NCI-H2029 treated with DMSO at 0.1 percent for 48 hours (cell line): ENCODE measurements at regions not wholly inside any gene's neighbourhood (a gene's known extent, or its start where the extent isn't known, plus 50 kb on each side); places are given as distances from the start of the nearest gene placed in this dataset.
"Not testable (repeated sequence)": the region's sequence is repeated elsewhere in the genome, so short reads cannot be mapped to it uniquely, and the experiment has no call there.

ENCODE experiments used
- DNase-seq: peaks from one replicate; lab custom pipeline; 2025; lab: John Stamatoyannopoulos, UW

- no peak for DNase-seq
Observed at GRCh38 chr21:36601362-36601761, 97.6 kb upstream of the SIM2 start.

- no peak for DNase-seq
Observed at GRCh38 chr21:36602735-36603134, 96.2 kb upstream of the SIM2 start.

GRCh38 chr21:36603221-36603620, 95.7 kb upstream of the SIM2 start:
- DNase-seq: no peak

DNA sequence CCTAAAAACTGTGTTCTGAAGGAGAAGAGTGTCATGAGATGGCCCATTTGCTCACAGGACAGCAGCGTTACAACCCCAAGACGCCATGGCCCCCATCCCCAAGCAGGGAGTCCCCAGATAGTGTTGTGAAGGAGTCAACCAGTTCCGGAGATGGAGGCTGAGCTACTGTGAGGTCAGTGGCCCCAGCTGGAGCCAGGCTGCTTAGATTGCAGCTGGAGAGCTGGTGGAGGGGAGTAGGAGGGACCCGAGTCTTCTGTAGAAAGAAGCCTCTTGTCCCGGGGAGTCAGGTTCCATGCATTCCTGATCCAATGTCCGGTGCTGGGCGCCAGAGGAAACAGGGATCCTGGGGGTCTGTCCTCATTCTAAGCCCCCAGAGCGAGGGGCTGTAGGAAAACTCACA, 93.5 kb upstream of the SIM2 start:
- no peak for DNase-seq

- no peak for DNase-seq
Observed at GRCh38 chr21:36606287-36606982, 92.5 kb upstream of the SIM2 start.

- no peak for DNase-seq
Observed at GRCh38 chr21:36606983-36607325, 92.0 kb upstream of the SIM2 start.

- no peak for DNase-seq
Observed at GRCh38 chr21:36608041-36608896, 90.6 kb upstream of the SIM2 start.

- no peak for DNase-seq
Observed at GRCh38 chr21:36608897-36609225, 90.1 kb upstream of the SIM2 start.

DNA sequence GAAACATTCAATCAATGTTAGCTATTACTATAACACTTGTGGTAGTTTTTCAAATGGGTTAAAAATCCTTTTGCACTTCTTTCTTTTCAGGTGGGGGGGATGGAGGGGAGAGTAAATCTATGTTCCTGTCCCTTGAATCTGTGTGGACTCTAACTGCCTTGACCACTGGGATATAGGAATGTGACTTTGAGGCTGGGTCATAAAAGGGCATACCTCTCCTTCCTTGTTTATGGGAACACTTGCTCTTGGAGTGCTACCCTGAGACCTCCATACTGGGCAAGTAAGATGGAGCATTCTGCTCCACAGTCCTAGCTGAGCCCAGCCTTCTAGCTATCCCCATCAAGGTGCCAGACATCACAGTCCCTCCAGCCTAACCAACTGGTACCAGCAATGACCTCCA, 89.3 kb upstream of the SIM2 start:
- DNase-seq: no peak

DNA sequence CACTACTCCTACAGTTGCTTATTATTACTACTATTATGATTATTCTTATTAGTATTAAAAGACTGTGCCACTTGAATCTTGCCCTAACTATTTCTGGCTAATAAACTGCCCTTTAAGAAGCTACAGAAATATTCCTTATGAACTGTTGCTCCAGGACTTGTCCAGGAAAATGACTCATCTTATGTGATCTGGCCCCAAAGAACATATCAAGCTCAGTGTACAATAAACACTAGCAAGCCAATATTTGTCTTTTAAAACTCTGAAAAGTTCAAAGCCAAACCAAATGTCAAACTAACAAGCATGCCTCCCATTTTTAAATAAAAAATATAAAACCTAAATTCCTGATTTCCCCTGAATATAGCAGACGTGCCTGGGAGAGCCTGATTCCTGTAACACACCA, 88.7 kb upstream of the SIM2 start:
- no peak for DNase-seq

DNA sequence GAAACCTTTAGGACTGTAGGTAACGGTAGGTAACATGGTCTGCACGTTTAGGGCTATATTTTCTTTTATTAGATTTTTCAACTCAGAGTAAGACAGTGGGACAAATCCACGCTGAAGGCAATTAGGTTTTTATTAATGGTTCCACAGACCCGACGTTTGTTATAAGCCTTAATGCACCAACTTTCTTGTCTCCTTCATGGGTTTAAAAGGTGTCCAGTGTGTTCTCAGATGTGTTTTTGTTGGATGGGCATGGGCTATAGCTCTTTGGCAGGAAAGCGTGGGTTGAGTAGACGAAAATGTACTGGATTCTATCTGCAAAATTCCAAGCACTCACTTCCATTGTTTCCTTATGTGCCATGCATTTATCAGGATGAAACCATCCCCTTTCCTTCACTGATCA, 88.0 kb upstream of the SIM2 start:
- DNase-seq: no peak

DNA sequence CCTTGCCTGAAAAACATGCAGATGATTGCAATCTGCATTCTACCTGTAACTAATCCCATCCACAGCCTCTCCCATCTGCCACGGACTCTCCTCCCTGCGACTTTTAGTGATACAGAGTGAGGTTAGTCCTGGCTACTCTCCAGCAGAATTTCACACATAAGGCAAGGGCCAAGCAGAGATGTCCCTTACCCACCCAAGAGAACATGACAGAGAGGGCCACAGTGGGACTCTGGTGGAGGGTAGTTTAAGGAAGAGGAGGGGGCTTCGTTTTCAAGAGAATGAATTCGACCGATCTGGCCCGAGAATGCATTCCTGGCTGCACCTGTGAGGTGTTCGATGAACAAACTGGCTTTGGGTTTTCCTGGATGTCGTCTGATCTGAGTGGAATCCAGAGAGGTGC, 87.5 kb upstream of the SIM2 start:
- no peak for DNase-seq

DNA sequence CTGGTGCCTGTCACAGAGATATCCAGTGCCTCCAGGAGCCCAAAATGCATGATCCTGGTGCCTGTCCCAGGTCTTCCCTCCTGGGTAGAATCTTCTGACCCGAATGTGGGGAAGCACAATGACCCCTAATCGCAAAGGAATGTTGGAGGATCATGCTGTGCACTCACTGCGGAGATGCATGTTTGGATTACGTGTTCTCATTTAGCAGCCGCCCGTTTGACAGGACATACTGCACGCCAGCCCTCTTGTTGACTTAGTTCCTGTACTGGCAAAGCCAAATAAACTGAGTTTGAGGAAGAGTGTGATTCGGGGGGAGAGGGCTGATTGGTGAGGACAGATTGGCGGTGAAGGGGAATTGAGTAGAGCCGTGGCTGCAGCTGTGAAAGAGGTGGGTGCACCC, 85.9 kb upstream of the SIM2 start:
- no peak for DNase-seq

GRCh38 chr21:36613554-36613953, 85.4 kb upstream of the SIM2 start:
- no peak for DNase-seq

DNA sequence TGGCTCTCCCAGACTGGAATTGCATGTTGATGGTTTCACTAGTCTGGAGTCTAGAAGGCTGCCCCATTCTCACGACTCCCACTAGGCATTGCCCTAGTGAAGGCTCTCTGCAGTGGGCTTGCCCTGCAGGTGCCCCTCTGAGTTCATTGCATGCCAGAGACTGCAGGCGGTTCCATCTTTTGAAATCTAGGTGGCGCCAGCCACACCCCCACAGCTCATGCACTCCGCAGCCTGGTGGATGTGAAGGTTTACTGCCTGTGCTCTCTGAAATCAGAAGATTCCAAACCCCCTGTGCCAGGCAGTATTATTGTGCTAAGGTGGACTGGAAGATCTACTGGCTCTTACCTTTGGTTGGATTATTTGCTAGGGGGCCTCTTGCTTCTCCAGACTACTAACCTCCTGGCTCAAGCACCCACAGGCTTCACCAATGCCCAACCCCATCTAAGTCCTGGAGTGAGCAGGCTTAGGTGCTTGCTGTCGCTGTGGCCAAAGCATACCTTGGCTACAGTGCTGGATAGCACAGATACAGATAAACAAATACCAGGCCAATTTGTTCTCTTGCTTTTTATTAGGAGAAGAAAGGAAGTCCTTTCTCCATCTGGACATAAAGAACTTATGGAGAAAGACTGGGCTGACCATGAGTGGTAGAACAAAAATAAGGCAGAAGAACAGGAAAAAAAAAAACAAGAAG, 83.5 kb upstream of the SIM2 start:
- no peak for DNase-seq

DNA sequence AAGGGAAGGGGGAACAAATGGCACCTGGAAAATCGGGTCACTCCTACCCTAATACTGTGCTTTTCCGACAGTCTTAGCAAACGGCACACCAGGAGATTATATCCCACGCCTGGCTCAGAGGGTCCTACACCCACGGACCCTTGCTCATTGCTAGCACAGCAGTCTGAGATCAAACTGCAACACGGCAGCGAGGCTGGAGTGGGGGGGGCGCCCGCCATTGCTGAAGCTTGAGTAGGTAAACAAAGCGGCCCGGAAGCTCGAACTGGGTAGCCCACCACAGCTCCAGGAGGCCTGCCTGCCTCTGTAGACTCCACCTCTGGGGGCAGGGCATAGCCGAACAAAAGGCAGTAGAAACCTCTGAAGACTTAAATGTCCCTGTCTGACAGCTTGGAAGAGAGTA, 82.1 kb upstream of the SIM2 start:
- not testable (repeated sequence) for DNase-seq

- DNase-seq: not testable (repeated sequence)
Observed at GRCh38 chr21:36621794-36622193, 77.1 kb upstream of the SIM2 start.

GRCh38 chr21:36624105-36624504, 74.8 kb upstream of the SIM2 start:
- DNase-seq: no peak

DNA sequence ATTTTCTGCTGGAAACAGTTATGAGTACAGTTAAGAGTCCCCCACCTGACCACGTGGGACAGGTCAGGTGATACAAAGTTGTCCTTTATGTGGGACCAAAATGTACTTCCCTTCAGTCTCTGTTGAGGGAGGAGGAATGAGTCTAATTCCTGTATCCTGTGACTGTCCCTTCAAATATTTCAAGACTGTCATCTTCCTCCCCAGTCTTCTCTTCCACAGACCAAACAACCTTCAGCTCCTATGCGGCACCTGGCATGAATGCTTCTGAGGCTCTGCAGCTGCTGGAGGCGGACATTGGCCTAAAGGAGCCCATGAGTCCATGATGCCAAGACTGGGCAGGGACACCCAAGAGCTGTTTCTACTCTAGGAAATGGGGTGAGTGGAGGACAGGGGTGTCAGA, 72.1 kb upstream of the SIM2 start:
- no peak for DNase-seq

GRCh38 chr21:36627242-36627641, 71.7 kb upstream of the SIM2 start:
- DNase-seq: no peak

- DNase-seq: no peak
Observed at GRCh38 chr21:36628106-36628505, 70.8 kb upstream of the SIM2 start.

DNA sequence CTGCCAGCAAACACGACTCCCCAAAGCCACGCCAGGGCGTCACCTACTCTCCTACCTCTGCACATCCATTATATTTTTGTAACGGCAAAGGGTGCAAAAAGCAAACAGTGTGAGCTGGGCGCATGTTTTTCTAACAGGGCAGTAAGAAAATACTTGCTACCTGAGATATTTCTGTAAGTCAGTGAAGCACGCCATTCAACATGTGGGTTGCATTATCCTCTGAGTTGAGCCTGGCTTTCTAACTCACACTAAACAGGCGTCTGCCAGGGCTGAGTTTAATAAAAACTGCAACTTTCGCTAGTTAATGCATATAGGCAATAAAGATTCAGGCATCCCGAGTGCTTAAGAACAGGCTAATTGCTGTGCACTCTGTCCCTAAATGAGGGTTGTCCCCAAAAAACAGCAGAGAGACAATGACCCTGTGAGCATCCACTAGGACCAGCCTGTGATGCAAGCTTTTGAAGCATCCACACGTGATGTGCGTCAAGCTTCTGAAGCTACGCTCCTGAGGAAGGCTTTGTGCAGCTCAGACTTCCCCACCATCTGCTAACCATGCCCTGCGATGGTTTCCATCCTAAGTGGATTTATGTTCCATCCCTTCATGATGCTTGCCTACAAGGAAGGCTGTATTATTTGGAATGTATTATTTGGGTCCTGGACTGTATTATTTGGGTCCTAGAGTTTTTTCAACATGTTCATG, 70.0 kb upstream of the SIM2 start:
- no peak for DNase-seq
